ENCODE measurements at regions not wholly inside any gene's neighbourhood (a gene's known extent, or its start where the extent isn't known, plus 50 kb on each side); places are given as distances from the start of the nearest gene placed in this dataset.
"Not testable (repeated sequence)": the region's sequence is repeated elsewhere in the genome, so short reads cannot be mapped to it uniquely, and the experiment has no call there.

GRCh38 chr5:101326766-101327165 lies 423.7 kb upstream of the ST8SIA4 start:
- Histone ChIP-seq H3K27ac (no peak overlapping the region), H3K27me3 (no peaks in the 10 kb centered on the region), H3K9me3 (peaks cover 0 to 9% (median 0%) of the 10 kb centered on the region in 4 donors), H3K36me3 (no peaks in the 10 kb centered on the region), H3K4me1 (no peaks in the 10 kb centered on the region), H3K4me3 (no peak overlapping the region)
- no peak for DNase-seq (ENCODE audit: low spot score in 2 of 2)
- TF ChIP-seq CTCF (IDR thresholded peaks at IDR 0.05) (no peak), EP300 (IDR thresholded peaks at IDR 0.05) (no peak), POLR2A (IDR thresholded peaks at IDR 0.05) (no peak)

- not testable (repeated sequence) for DNase-seq (ENCODE audit: low spot score in 2 of 2); H3K4me3 ChIP-seq; H3K36me3 ChIP-seq; H3K4me1 ChIP-seq; H3K9me3 ChIP-seq; H3K27me3 ChIP-seq; H3K27ac ChIP-seq
- 84 to 85% methylated on average over 7 of the region's 7 CpGs for WGBS, 2 donors
Measured at GRCh38 chr5:101316401-101316800, 413.3 kb upstream of the ST8SIA4 start.

- 52 to 58% methylated on average over 5 of the region's 5 CpGs for WGBS, 2 donors
- Histone ChIP-seq H3K36me3 (no peaks in the 10 kb centered on the region), H3K9me3 (no peaks in the 10 kb centered on the region), H3K4me1 (no peaks in the 10 kb centered on the region), H3K27ac (no peak overlapping the region), H3K27me3 (no peaks in the 10 kb centered on the region), H3K4me3 (no peak overlapping the region)
- no peak for DNase-seq (ENCODE audit: low spot score in 2 of 2)
- TF ChIP-seq CTCF (IDR thresholded peaks at IDR 0.05) (no peak), POLR2A (IDR thresholded peaks at IDR 0.05) (no peak), EP300 (IDR thresholded peaks at IDR 0.05) (no peak)
Measured at GRCh38 chr5:101306391-101307137, 403.5 kb upstream of the ST8SIA4 start.

- Histone ChIP-seq H3K4me1 (no peaks in the 10 kb centered on the region), H3K27ac (no peak overlapping the region), H3K9me3 (peaks cover 0 to 2% (median 0%) of the 10 kb centered on the region in 4 donors), H3K4me3 (no peak overlapping the region), H3K36me3 (no peaks in the 10 kb centered on the region), H3K27me3 (no peaks in the 10 kb centered on the region)
- TF ChIP-seq EP300 (IDR thresholded peaks at IDR 0.05) (no peak), POLR2A (IDR thresholded peaks at IDR 0.05) (no peak), CTCF (IDR thresholded peaks at IDR 0.05) (no peak)
- no peak for DNase-seq (ENCODE audit: low spot score in 2 of 2)
Measured at GRCh38 chr5:101296477-101296876, 393.4 kb upstream of the ST8SIA4 start.

GRCh38 chr5:101292199-101292598 lies 389.1 kb upstream of the ST8SIA4 start:
- H3K9me3 ChIP-seq = peaks cover 0 to 9% (median 0%) of the 10 kb centered on the region in 4 donors
- H3K4me1 ChIP-seq = no peaks in the 10 kb centered on the region
- DNase-seq (ENCODE audit: low spot score in 2 of 2) = no peak
- no peak overlapping the region for H3K27ac ChIP-seq
- TF ChIP-seq CTCF (IDR thresholded peaks at IDR 0.05) (no peak), EP300 (IDR thresholded peaks at IDR 0.05) (no peak), POLR2A (IDR thresholded peaks at IDR 0.05) (no peak)
- 71 to 82% methylated on average over 2 of the region's 2 CpGs for WGBS, 2 donors
- H3K4me3 ChIP-seq = no peak overlapping the region
- H3K36me3 ChIP-seq = no peaks in the 10 kb centered on the region
- H3K27me3 ChIP-seq = no peaks in the 10 kb centered on the region

- 83 to 97% methylated on average over 1 of the region's 1 CpG for WGBS, 2 donors
- not testable (repeated sequence) for DNase-seq (ENCODE audit: low spot score in 2 of 2); H3K4me1 ChIP-seq; H3K9me3 ChIP-seq; H3K27ac ChIP-seq; H3K36me3 ChIP-seq; H3K4me3 ChIP-seq; H3K27me3 ChIP-seq
Measured at GRCh38 chr5:101290761-101291160, 387.7 kb upstream of the ST8SIA4 start.
